Transverse colon (tissue), 4 donors: ENCODE measurements at regions not wholly inside any gene's neighbourhood (a gene's known extent, or its start where the extent isn't known, plus 50 kb on each side); places are given as distances from the start of the nearest gene placed in this dataset.

Source experiments
- DNase-seq: peaks from one replicate; pipeline ENCODE4 v3.0.0-alpha.2; 2019
- H3K27ac ChIP-seq, 4 donors: fragments of 200-600 bp; sonication (generic); 2 replicates each; pipeline ENCODE4 v1.5.1; 2016 to 2018; ENCODE audit warnings: inconsistent platforms in 4 of 4
- H3K27me3 ChIP-seq: fragments of 200-600 bp; sonication (generic); 2 replicates; pipeline ENCODE4 v1.5.1; 2017; ENCODE audit warnings: inconsistent platforms
- H3K36me3 ChIP-seq, 4 donors: fragments of 200-600 bp; sonication (generic); 2 replicates each; pipeline ENCODE4 v1.5.1; 2017 to 2019; ENCODE audit warnings: inconsistent platforms in 4 of 4
- H3K4me1 ChIP-seq, 4 donors: fragments of 200-600 bp; sonication (generic); 2 replicates each; pipeline ENCODE4 v1.5.1; 2017 to 2020; ENCODE audit warnings: inconsistent platforms in 4 of 4
- H3K4me3 ChIP-seq, 4 donors: fragments of 200-600 bp; sonication (generic); 1 replicate in 1 of 4; 2 replicates in 3 of 4; pipeline versions ENCODE4 v1.5.1 to v1.6.1; 2017 to 2019; ENCODE audit warnings: inconsistent platforms in 4 of 4
- H3K9me3 ChIP-seq, 2 donors: fragments of 200-600 bp; sonication (generic); 2 replicates each; pipeline ENCODE4 v1.5.1; 2017 to 2019; ENCODE audit warnings: inconsistent platforms in 2 of 2
- CTCF ChIP-seq, 5 experiments: fragments of 200-600 bp in 3 of 5; fragments of 450-650 bp in 2 of 5; sonication (generic) in 3 of 5; IDR thresholded peaks; 1 replicate in 2 of 5; 2 replicates in 3 of 5; pipeline ENCODE4 v1.5.1; 2016 to 2017; ENCODE audit warnings: antibody characterized with exemption in 5 of 5, inconsistent platforms in 3 of 5, mild to moderate bottlenecking in 2 of 5, moderate library complexity in 1 of 5
- EP300 ChIP-seq: sonication (generic); formaldehyde crosslinking; IDR thresholded peaks from one replicate; pipeline ENCODE4 v1.6.1; 2017; ENCODE audit warnings: antibody characterized with exemption, low read depth
- POLR2A ChIP-seq: fragments of 450-650 bp; IDR thresholded peaks from one replicate; pipeline ENCODE4 v1.6.1; 2016; ENCODE audit warnings: antibody characterized with exemption, mild to moderate bottlenecking, moderate library complexity
- POLR2AphosphoS5 ChIP-seq, 3 donors: sonication (generic); formaldehyde crosslinking; IDR thresholded peaks; one replicate each; pipeline ENCODE4 v1.6.1; 2016; ENCODE audit warnings: antibody characterized with exemption in 3 of 3
- WGBS, 2 donors: methylation state at CpG; one replicate each; pipeline ENCODE4 v1.1.5; 2018; ENCODE audit warnings: low coverage in 1 of 2; 5-methylcytosine and 5-hydroxymethylcytosine counted together
- in situ Hi-C, 4 donors: fragments of 200-750 bp; cut with MboI; loops; one replicate each; pipeline versions ENCODE4 v1.15.0 to v1.15.1; 2017; ENCODE audit warnings: low sequenced_read_pairs in 3 of 4, low pct_ligation_motif_present in 1 of 4, low pct_unique_long_range_greater_than_20kb in 1 of 4
- intact Hi-C: fragments of 100-400 bp; cut with DNase I; formaldehyde crosslinking; loops from one replicate; pipeline ENCODE4 v1.15.1; 2023; ENCODE audit warnings: low total_unique reads

DNA sequence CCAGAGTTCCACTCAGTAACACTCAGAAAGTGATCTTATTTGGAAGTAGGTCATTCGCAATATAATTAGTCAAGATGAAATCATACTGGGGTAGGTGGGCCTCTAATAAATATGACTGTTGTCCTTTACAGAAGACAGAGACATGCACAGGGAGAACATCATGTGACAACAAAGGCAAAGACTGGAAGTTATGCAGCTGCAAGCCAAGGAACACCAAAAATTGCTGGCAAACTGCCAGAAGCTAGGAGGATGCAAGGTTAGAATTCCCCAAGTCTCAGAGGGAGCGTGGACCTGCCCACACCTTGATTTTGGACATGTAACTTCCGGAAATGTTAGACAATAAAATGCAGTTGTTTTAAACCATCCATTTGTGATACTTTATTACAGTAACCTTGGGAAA lies 471.5 kb upstream of the AGTR1 start:
- Histone ChIP-seq H3K4me1 (no peaks in the 10 kb centered on the region), H3K4me3 (no peak overlapping the region), H3K9me3 (no peaks in the 10 kb centered on the region), H3K36me3 (no peaks in the 10 kb centered on the region), H3K27ac (no peak overlapping the region), H3K27me3 (no peaks in the 10 kb centered on the region)
- in situ Hi-C loops, result no loop called here
- no peak for TF ChIP-seq POLR2AphosphoS5 (IDR thresholded peaks at IDR 0.05)
- WGBS, 2 donors, result 59 to 84% methylated on average over 2 to 3 of the region's 3 CpGs
- DNase-seq, result no peak
- intact Hi-C loops, result no loop called here

DNA sequence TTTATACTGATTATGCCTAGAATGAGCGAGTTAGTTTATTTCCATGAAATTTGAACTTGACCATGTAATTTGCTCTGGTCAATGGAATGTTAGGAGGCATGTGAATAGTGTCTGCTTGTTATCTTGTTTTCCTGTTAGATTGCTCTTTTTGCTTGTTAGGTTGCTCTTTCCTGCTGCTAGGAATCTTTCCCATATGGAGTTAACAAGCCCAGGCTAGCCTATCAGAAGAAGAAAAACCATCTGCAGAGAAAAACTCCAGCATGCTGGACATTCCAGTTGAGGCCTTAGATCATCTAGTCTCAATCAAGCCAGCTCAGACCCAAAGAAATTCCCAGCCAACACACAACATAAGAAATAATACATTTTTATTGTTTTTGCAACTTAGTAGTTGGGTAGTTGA lies 470.2 kb upstream of the AGTR1 start:
- no peak for DNase-seq
- intact Hi-C loops, result no loop called here
- WGBS, 2 donors, result 92% methylated on average over 1 of the region's 1 CpG

GRCh38 chr3:148229107-148229506 lies 468.6 kb upstream of the AGTR1 start:
- in situ Hi-C loops (no loop called here), intact Hi-C loops (no loop called here)
- H3K4me3 ChIP-seq, result no peak overlapping the region
- H3K27me3 ChIP-seq, result no peaks in the 10 kb centered on the region
- TF ChIP-seq POLR2A (no peak), POLR2AphosphoS5 (IDR thresholded peaks at IDR 0.05) (no peak)
- H3K36me3 ChIP-seq, result no peaks in the 10 kb centered on the region
- H3K9me3 ChIP-seq, result no peaks in the 10 kb centered on the region
- no peak overlapping the region for H3K27ac ChIP-seq
- no peaks in the 10 kb centered on the region for H3K4me1 ChIP-seq
- DNase-seq, result no peak

More for the DNA sequence above, 470.2 kb upstream of the AGTR1 start:
- Histone ChIP-seq H3K27ac (no peak overlapping the region), H3K36me3 (no peaks in the 10 kb centered on the region), H3K4me1 (no peaks in the 10 kb centered on the region), H3K27me3 (no peaks in the 10 kb centered on the region), H3K9me3 (no peaks in the 10 kb centered on the region), H3K4me3 (no peak overlapping the region)
- in situ Hi-C loops, result no loop called here
- TF ChIP-seq EP300 (no peak), POLR2AphosphoS5 (IDR thresholded peaks at IDR 0.05) (no peak), CTCF (IDR thresholded peaks at IDR 0.05) (no peak), POLR2A (no peak)

DNA sequence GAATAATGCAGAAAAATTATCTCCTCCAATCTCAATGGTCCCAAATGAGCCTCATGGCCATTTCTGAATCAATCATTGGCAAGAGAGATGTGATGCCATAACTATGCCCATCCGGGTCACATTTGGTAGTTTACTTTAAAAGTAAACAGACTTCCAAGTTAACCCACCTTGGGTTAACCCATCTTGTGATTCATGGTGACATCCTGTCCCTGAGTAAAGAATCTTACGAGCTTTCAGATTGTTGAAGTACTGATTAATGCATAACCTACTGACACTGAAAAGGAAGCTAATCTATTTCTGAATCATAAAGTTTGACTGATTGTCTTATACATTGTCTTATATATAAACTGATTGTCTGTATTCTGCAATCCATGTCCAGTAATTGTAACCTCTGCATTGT lies 467.2 kb upstream of the AGTR1 start:
- no peaks in the 10 kb centered on the region for H3K36me3 ChIP-seq
- intact Hi-C loops (no loop called here), in situ Hi-C loops (no loop called here)
- no peaks in the 10 kb centered on the region for H3K27me3 ChIP-seq
- H3K4me1 ChIP-seq, result no peaks in the 10 kb centered on the region
- WGBS, 2 donors, result 62 to 78% methylated on average over 2 of the region's 2 CpGs
- H3K27ac ChIP-seq, result no peak overlapping the region
- no peak overlapping the region for H3K4me3 ChIP-seq
- H3K9me3 ChIP-seq, result no peaks in the 10 kb centered on the region
- no peak for TF ChIP-seq CTCF (IDR thresholded peaks at IDR 0.05)
- TF ChIP-seq POLR2AphosphoS5 (IDR thresholded peaks at IDR 0.05), result no peak
- TF ChIP-seq EP300, result no peak
- no peak for TF ChIP-seq POLR2A
- no peak for DNase-seq

GRCh38 chr3:148232389-148232788 lies 465.3 kb upstream of the AGTR1 start:
- TF ChIP-seq CTCF (IDR thresholded peaks at IDR 0.05), result no peak
- Histone ChIP-seq H3K27me3 (no peaks in the 10 kb centered on the region), H3K27ac (no peak overlapping the region), H3K36me3 (no peaks in the 10 kb centered on the region), H3K9me3 (no peaks in the 10 kb centered on the region), H3K4me3 (no peak overlapping the region), H3K4me1 (no peaks in the 10 kb centered on the region)
- no peak for DNase-seq
- in situ Hi-C loops, result no loop called here
- intact Hi-C loops, result no loop called here
- 57 to 91% methylated on average over 1 to 3 of the region's 3 CpGs for WGBS, 2 donors
